GM12864 (cell line): ENCODE measurements at regions not wholly inside any gene's neighbourhood (a gene's known extent, or its start where the extent isn't known, plus 50 kb on each side); places are given as distances from the start of the nearest gene placed in this dataset.

Source experiments
- DNase-seq: peaks from one replicate; pipeline ENCODE4 v3.0.0-alpha.2; 2011; ENCODE audit warnings: low read depth
- H3K4me3 ChIP-seq: 2 replicates; pipeline ENCODE4 v1.5.1; 2011; ENCODE audit warnings: mild to moderate bottlenecking, low read depth, low read length, control low read depth
- TF ChIP-seq, protein P1 (sequence below): IDR thresholded peaks from 2 replicates; pipeline ENCODE4 v1.5.1; 2011; ENCODE audit warnings: low read depth, mild to moderate bottlenecking, moderate library complexity, low read length, control low read depth, inconsistent platforms; ENCODE audit errors: missing control alignments

DNA sequence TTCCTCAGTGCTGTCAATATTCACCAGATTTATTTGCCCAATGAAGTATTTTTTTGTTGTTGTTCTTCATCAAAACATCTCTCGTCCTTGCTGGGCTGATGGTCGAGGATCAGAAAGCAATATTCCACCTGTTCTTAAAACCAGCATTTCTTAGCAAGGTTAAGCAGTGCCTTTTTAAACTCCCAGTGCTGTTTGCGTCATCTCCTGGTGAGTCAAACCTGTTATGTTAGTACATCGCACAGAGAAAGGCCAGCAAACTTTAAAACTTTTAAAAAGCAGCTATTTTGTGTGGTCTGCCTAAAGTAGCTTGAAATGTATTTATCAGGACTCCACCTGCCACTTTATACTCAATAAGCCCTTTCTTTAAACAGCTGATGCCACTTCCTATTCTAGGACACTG is 802.0 kb downstream of the KCNA4 start:
- no peak for DNase-seq
- TF ChIP-seq, protein P1, sequence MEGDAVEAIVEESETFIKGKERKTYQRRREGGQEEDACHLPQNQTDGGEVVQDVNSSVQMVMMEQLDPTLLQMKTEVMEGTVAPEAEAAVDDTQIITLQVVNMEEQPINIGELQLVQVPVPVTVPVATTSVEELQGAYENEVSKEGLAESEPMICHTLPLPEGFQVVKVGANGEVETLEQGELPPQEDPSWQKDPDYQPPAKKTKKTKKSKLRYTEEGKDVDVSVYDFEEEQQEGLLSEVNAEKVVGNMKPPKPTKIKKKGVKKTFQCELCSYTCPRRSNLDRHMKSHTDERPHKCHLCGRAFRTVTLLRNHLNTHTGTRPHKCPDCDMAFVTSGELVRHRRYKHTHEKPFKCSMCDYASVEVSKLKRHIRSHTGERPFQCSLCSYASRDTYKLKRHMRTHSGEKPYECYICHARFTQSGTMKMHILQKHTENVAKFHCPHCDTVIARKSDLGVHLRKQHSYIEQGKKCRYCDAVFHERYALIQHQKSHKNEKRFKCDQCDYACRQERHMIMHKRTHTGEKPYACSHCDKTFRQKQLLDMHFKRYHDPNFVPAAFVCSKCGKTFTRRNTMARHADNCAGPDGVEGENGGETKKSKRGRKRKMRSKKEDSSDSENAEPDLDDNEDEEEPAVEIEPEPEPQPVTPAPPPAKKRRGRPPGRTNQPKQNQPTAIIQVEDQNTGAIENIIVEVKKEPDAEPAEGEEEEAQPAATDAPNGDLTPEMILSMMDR: no peak
- no peak overlapping the region for H3K4me3 ChIP-seq

DNA sequence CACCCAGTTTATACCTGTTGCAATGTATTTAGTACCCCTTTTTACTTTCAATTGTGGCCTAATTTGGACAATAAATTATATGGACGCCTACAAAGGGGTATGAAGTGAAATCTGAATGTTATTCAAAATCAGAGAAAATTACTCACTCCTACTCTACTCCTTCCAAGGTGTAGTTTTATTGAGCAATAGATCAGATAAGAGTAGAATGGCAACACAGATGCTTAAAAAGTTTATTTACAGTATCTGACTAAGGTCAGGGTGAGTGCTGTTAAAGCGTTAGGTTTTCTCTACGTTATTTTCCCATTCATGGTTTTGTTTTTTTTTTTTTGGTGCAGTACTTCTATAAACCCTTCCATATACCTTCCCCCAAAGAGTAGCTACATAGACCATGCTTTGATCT is 805.6 kb downstream of the KCNA4 start:
- no peak for DNase-seq
- no peak overlapping the region for H3K4me3 ChIP-seq
- TF ChIP-seq, protein P1: no peak

DNA sequence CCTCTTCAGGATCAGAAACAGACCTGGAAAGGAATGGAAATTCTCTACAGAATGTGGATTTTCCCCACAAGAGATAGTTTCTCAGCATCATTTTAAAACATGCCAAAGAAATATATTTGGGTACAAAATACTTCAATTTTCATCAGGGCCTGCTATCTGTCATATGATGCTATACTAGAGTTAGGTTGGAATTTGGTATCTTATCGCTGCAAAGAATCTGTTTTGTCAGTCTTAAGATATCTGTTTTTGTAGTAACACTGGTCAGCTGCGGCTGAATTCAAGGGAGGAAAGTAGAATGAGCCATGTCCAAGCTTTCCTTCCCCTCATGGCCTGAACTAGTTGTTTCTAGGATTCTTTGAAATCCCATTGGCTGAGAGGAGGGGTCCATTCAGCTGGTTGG is 806.4 kb downstream of the KCNA4 start:
- TF ChIP-seq, protein P1: no peak
- no peak for DNase-seq

DNA sequence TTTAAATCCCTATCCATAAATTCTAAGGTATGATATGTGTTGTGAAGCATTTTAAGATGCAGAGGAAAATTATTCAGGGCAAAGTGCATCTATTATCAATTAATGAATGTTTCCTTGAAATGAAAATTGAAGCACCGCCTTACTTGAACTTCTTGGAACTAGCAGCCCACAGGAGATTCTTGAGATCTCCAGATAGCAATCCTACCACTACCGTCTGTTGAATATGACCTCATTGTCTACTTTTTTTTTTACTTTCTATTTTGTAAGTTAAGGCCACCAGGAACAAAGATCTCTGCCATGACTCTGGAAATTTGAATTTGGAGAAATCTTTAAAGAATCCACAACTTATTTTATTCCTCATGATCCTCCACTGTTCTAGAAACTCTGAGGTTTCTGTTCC is 808.7 kb downstream of the KCNA4 start:
- TF ChIP-seq, protein P1: no peak
- no peak overlapping the region for H3K4me3 ChIP-seq
- no peak for DNase-seq

More for the DNA sequence above, 806.4 kb downstream of the KCNA4 start:
- no peak overlapping the region for H3K4me3 ChIP-seq

DNA sequence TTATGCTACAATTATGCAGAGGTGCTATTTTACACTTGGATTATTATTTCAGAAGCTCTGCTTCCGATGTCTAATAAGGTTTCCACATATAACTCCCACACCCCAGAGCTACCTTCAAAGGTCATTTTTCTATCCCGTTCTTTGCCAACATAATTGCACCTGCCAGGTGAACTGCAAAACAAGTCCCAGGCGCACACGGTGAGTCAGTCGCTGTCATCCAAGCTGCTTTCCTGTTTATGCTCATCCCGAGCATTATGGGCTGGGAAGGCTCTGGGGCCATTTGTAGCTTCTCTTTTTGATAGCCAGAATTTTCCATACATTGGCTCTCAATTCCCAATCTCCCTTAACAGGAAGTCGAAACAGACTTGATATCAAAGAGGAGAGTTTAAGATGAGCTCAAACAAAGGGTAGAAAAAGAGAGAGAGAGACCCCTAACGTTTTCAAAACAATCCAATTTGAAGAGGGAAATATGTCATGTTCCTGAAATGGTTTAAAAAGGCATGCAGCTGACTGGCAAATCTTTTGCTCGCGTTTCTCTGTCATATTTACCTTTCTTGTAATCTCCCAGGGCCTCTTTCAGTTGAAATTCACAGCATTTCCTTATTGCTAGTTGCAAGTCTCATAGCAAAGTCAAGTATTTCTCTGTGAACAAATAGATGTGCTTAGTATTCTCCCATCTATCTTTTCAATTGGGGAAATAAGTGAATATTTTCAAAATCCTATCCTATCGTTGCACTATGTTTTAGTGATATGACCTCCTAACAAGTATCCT is 815.9 kb downstream of the KCNA4 start:
- TF ChIP-seq, protein P1: no peak
- H3K4me3 ChIP-seq: no peak overlapping the region
- DNase-seq: no peak

DNA sequence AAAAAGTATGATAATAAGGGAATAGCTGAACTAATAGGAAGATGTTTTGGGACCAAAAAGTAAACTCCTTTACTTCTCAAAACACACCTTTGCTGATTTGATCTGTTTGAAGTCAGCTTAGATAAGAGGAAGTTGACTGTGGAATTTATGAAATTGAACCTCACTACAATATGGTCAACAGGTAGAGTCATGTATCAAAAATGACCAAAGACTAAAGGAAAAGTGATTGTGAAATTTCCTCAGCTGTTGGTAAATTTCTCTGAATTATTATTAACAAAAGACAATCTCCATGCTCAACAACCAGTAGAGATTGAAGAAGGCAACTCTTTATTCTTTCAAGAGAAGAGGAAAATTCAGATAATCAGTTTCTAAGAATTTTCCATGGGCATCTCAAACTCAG is 826.5 kb downstream of the KCNA4 start:
- DNase-seq: no peak
- H3K4me3 ChIP-seq: no peak overlapping the region
- TF ChIP-seq, protein P1: no peak

DNA sequence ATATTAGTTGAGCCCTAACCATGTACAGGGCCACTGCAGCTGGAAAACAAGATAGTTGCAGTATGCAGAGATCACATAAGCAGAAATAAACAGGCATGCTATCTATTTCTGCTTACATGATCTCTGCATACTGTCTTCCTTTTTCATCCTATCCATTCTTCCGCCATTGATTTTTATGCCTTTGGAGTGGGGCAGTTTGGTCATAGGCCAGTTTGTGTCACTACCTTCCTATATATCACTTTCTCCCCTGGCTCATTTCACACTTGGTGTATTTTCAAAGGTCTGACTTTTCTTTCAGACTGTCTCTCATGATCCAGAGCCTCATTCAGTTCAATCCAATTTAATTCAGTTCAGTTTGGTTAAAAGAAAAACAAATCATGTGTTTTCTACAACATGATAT is 829.6 kb downstream of the KCNA4 start:
- DNase-seq: no peak
- H3K4me3 ChIP-seq: no peak overlapping the region

More for the DNA sequence above, 829.6 kb downstream of the KCNA4 start:
- TF ChIP-seq, protein P1: no peak
